GM23338 (cell line): ENCODE measurements at regions not wholly inside any gene's neighbourhood (a gene's known extent, or its start where the extent isn't known, plus 50 kb on each side); places are given as distances from the start of the nearest gene placed in this dataset.

Source experiments
- ATAC-seq: fragments of 200-7000 bp; cut with Tn5 transposase; 3 replicates; pipeline ENCODE4 v1.9.1; 2020
- DNase-seq: peaks from one replicate; pipeline ENCODE4 v3.0.0-alpha.2; 2015; ENCODE audit warnings: low spot score
- H2AFZ ChIP-seq: fragments of 200-600 bp; sonication (generic); 2 replicates; pipeline ENCODE4 v1.8.0; 2016; ENCODE audit warnings: antibody characterized with exemption, mild to moderate bottlenecking, moderate library complexity
- H3F3A ChIP-seq: fragments of 200-600 bp; sonication (generic); replicated peaks from 2 replicates; pipeline ENCODE4 v1.8.0; 2017; ENCODE audit warnings: antibody characterized with exemption, mixed run types, low read depth
- H3K27ac ChIP-seq: fragments of 200-600 bp; sonication (generic); 2 replicates; pipeline ENCODE4 v1.6.1; 2016; ENCODE audit warnings: low read depth
- H3K27me3 ChIP-seq: fragments of 200-600 bp; sonication (generic); 2 replicates; pipeline ENCODE4 v1.8.0; 2016; ENCODE audit warnings: mild to moderate bottlenecking, mixed run types, moderate library complexity; ENCODE audit not compliant: insufficient read depth
- H3K36me3 ChIP-seq: fragments of 200-600 bp; sonication (generic); 2 replicates; pipeline ENCODE4 v1.8.0; 2016; ENCODE audit warnings: mild to moderate bottlenecking; ENCODE audit not compliant: insufficient read depth
- H3K4me1 ChIP-seq: fragments of 200-600 bp; sonication (generic); 2 replicates; pipeline ENCODE4 v1.8.0; 2016; ENCODE audit warnings: mild to moderate bottlenecking, moderate library complexity; ENCODE audit not compliant: insufficient read depth
- H3K4me2 ChIP-seq: fragments of 200-600 bp; sonication (generic); 2 replicates; pipeline ENCODE4 v1.7.1; 2017; ENCODE audit warnings: mixed run types
- H3K4me3 ChIP-seq: fragments of 200-600 bp; sonication (generic); 2 replicates; pipeline ENCODE4 v1.6.1; 2016; ENCODE audit warnings: mixed run types
- H3K79me2 ChIP-seq: fragments of 200-600 bp; sonication (generic); replicated peaks from 2 replicates; pipeline ENCODE4 v1.8.0; 2017; ENCODE audit warnings: mild to moderate bottlenecking; ENCODE audit not compliant: insufficient read depth
- H3K9me2 ChIP-seq: fragments of 200-600 bp; sonication (generic); 2 replicates; pipeline ENCODE4 v1.8.0; 2017; ENCODE audit not compliant: insufficient read depth
- H4K20me1 ChIP-seq: fragments of 200-600 bp; sonication (generic); replicated peaks from 2 replicates; pipeline ENCODE4 v1.8.0; 2017; ENCODE audit warnings: mild to moderate bottlenecking; ENCODE audit not compliant: insufficient read depth
- H3K27ac Mint-ChIP-seq: 2 replicates; pipeline ENCODE4 v1.8.0; 2020; ENCODE audit warnings: inconsistent platforms, mild to moderate bottlenecking, moderate library complexity, mixed read lengths
- H3K27me3 Mint-ChIP-seq: 3 replicates; pipeline ENCODE4 v1.8.0; 2022; ENCODE audit warnings: low read depth, mild to moderate bottlenecking, moderate library complexity, mixed read lengths, inconsistent platforms; ENCODE audit not compliant: insufficient read depth, poor library complexity
- H3K36me3 Mint-ChIP-seq: 3 replicates; pipeline ENCODE4 v1.8.0; 2021; ENCODE audit warnings: low read depth, mild to moderate bottlenecking, inconsistent platforms, moderate library complexity, mixed read lengths
- H3K4me1 Mint-ChIP-seq: 3 replicates; pipeline ENCODE4 v1.8.0; 2020; ENCODE audit warnings: mild to moderate bottlenecking, inconsistent platforms, mixed read lengths
- H3K4me3 Mint-ChIP-seq: 3 replicates; pipeline ENCODE4 v1.8.0; 2021; ENCODE audit warnings: moderate library complexity, mild to moderate bottlenecking, inconsistent platforms, mixed read lengths
- H3K9me3 Mint-ChIP-seq: 3 replicates; pipeline ENCODE4 v1.8.0; 2020; ENCODE audit warnings: moderate library complexity, mild to moderate bottlenecking, inconsistent platforms, mixed read lengths
- CTCF ChIP-seq, 2 experiments: fragments of 200-600 bp in 1 of 2; sonication (generic) in 1 of 2; conservative IDR thresholded peaks; 2 replicates each; pipeline versions ENCODE4 v1.5.1 to v1.6.1; 2016 to 2017; ENCODE audit warnings: antibody characterized with exemption in 2 of 2, low read depth in 2 of 2, mild to moderate bottlenecking in 2 of 2, moderate library complexity in 1 of 2
- JUNB ChIP-seq: IDR thresholded peaks from one replicate; pipeline ENCODE4 v1.6.1; 2016; ENCODE audit warnings: antibody characterized with exemption; ENCODE audit not compliant: unreplicated experiment
- ZNF462 ChIP-seq: fragments of 250-450 bp; sonication (Bioruptor Pico); IDR thresholded peaks from 2 replicates; pipeline ENCODE4 v1.5.0; 2020; ENCODE audit warnings: mild to moderate bottlenecking, moderate library complexity

GRCh38 chr20:40966103-40966502 lies 62.5 kb upstream of the TOP1 start:
- no peak overlapping the region for H3K4me3 ChIP-seq
- peaks cover 4% of the 10 kb centered on the region; the same call in 1 of the 2 replicates for H3K4me1 ChIP-seq
- no peak overlapping the region for H3K4me2 ChIP-seq
- no peak overlapping the region for H2AFZ ChIP-seq
- peak; percentile 81 for DNase-seq
- H3F3A ChIP-seq = no peaks in the 10 kb centered on the region
- no peaks in the 10 kb centered on the region for H3K36me3 ChIP-seq
- no peaks in the 10 kb centered on the region for H3K9me3 Mint-ChIP-seq
- peaks cover 17% of the 10 kb centered on the region for H3K4me1 Mint-ChIP-seq
- ATAC-seq = peak; percentile 46
- no peaks in the 10 kb centered on the region for H3K36me3 Mint-ChIP-seq
- H3K27ac ChIP-seq = no peak overlapping the region
- no peaks in the 10 kb centered on the region for H3K9me2 ChIP-seq
- no peak overlapping the region for H3K27ac Mint-ChIP-seq
- H3K79me2 ChIP-seq = no peaks in the 10 kb centered on the region
- H3K27me3 Mint-ChIP-seq = no peaks in the 10 kb centered on the region
- H3K4me3 Mint-ChIP-seq = no peak overlapping the region
- TF ChIP-seq ZNF462 (CRISPR knock-in tag) = no peak
- TF ChIP-seq CTCF (conservative IDR thresholded peaks at IDR 0.05; ENCODE audit: low read depth in 2 of 2) = peak; percentile 58 to 63
- no peaks in the 10 kb centered on the region for H4K20me1 ChIP-seq
- no peaks in the 10 kb centered on the region for H3K27me3 ChIP-seq

GRCh38 chr20:40966516-40967185 lies 62.0 kb upstream of the TOP1 start:
- Mint-ChIP-seq H3K4me1 (peaks cover 20% of the 10 kb centered on the region), H3K36me3 (no peaks in the 10 kb centered on the region), H3K27ac (no peak overlapping the region), H3K4me3 (no peak overlapping the region), H3K9me3 (no peaks in the 10 kb centered on the region), H3K27me3 (no peaks in the 10 kb centered on the region)
- Histone ChIP-seq H3K79me2 (no peaks in the 10 kb centered on the region), H3K9me2 (no peaks in the 10 kb centered on the region), H3K4me3 (no peak overlapping the region), H3F3A (no peaks in the 10 kb centered on the region), H3K36me3 (no peaks in the 10 kb centered on the region), H3K4me2 (no peak overlapping the region), H2AFZ (no peak overlapping the region), H3K4me1 (peaks cover 4% of the 10 kb centered on the region; the same call in 1 of the 2 replicates), H3K27ac (no peak overlapping the region), H3K27me3 (no peaks in the 10 kb centered on the region), H4K20me1 (no peaks in the 10 kb centered on the region)
- DNase-seq = no peak
- TF ChIP-seq JUNB = no peak
- no peak for ATAC-seq
